A673 (cell line): ENCODE measurements at regions not wholly inside any gene's neighbourhood (a gene's known extent, or its start where the extent isn't known, plus 50 kb on each side); places are given as distances from the start of the nearest gene placed in this dataset.

Experiments used
- CTCF ChIP-seq: fragments of 300-800, 200-600 bp; sonication (generic); conservative IDR thresholded peaks from 2 replicates; pipeline ENCODE4 v1.5.1; 2017; ENCODE audit warnings: low read depth, mild to moderate bottlenecking, antibody characterized with exemption, low read length, moderate library complexity, mixed read lengths
- EZH2 ChIP-seq: fragments of 200-600 bp; sonication (generic); IDR thresholded peaks from 2 replicates; pipeline ENCODE4 v1.6.1; 2017; ENCODE audit warnings: borderline replicate concordance, low read depth, mild to moderate bottlenecking, mixed read lengths, antibody characterized with exemption, low read length; ENCODE audit not compliant: poor library complexity, severe bottlenecking

- TF ChIP-seq CTCF: no peak
- TF ChIP-seq EZH2: no peak
These were observed 76.0 kb upstream of the WNT7B start for GRCh38 chr22:46052801-46053562.
